HG02642 (cell line): ENCODE measurements at regions not wholly inside any gene's neighbourhood (a gene's known extent, or its start where the extent isn't known, plus 50 kb on each side); places are given as distances from the start of the nearest gene placed in this dataset.

ENCODE experiments used
- ATAC-seq: cut with Tn5 transposase; IDR thresholded peaks from one replicate; pipeline ENCODE4 v1.9.1; 2021; ENCODE audit warnings: mild to moderate bottlenecking; ENCODE audit not compliant: unreplicated experiment, poor library complexity

GRCh38 chr10:131850383-131850870 is 50.4 kb upstream of the PPP2R2D start:
- ATAC-seq = no peak
